ENCODE measurements at regions not wholly inside any gene's neighbourhood (a gene's known extent, or its start where the extent isn't known, plus 50 kb on each side); places are given as distances from the start of the nearest gene placed in this dataset.
"Not testable (repeated sequence)": the region's sequence is repeated elsewhere in the genome, so short reads cannot be mapped to it uniquely, and the experiment has no call there.

DNA sequence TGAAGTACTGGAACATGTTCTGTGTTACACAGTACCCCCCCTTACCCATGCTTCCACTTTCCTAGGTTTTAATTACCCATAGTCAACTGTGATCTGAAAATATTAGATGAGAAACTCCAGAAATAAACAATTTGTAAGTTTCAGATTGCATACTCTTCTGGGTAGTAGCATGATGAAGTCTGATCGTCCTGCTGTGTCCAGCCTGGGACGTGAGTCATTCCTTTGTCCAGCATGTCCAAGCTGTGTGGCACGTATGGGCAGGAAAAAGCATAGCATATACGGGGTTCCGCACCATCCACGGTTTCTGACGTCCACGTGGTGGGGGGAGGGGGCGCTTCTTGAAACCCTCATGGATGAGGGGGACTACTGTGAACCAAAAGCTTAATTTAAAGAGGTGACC lies 70.7 kb upstream of the CRYM start:
- not testable (repeated sequence) for H4K20me1 ChIP-seq (ENCODE audit: insufficient read depth); H3K4me3 ChIP-seq (ENCODE audit: low read length); H3K27ac ChIP-seq (ENCODE audit: low read length); H3K9me2 ChIP-seq (ENCODE audit: insufficient read depth, low read length); H3K79me2 ChIP-seq (replicated peaks; ENCODE audit: insufficient read depth, low read length); H3K9me3 ChIP-seq (ENCODE audit: low read length); H2AFZ ChIP-seq (ENCODE audit: low read depth, low read length); H3K4me2 ChIP-seq (ENCODE audit: low read length); H3K27me3 ChIP-seq (ENCODE audit: insufficient read depth, low read depth, low read length); H3K36me3 ChIP-seq (ENCODE audit: insufficient read depth, low read length); H3K9ac ChIP-seq (ENCODE audit: low read length); H3F3A ChIP-seq (ENCODE audit: insufficient read depth, low read length, poor library complexity, severe bottlenecking)

DNA sequence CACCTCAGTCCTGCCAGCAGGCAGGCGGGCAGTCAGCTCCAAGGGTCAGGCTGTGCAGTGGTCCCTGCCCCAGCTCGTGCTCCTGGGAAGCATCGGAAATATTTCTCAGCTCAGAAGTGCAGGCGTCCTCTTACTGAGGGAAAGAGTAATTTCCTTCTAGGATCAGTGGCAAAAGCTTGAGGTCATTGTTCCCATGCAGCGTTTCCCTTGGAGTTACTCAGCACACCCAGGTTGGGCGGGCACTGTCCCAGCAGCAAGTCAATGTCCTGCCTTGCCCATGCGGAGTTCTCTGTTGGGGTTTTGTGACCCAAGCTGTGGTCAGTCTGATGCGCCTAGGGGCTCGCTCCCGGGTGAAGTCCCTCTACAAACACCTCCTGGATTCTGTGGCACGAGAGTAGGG lies 69.4 kb upstream of the CRYM start:
- not testable (repeated sequence) for H3K79me2 ChIP-seq (replicated peaks; ENCODE audit: insufficient read depth, low read length)

DNA sequence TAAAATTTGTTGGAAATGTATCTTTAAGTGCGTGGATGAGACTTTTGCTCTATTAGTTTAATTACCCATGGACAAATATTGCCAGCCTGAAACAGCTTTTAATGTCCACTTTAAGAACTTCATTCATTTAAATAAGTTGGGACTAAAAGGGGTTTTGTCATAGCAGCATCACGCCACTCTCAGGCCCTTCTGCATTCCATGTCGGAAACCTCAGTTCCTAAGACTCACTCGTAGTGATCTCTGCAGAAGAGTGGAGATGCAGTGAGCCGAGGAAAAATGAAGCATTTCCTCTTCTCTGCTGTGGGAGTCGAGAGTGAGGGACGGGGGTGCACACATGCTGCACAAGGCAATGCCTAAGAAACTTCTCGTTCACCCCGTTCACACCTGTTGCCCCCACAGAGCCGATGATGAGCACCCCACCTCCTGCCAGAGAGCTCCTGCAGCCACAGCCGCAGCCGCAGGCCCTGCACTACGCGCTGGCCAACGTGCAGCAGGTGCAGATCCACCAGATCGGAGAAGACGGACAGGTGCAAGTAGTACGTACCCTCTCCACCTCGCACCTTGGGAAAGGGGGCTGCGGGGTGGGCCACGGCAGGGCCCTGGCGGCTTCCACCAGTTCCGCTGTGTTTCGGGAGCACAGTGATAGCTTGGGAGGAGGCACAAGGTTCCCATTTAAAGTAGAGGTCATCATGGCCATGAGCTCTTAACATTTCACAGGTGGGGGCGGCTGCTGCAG lies 68.8 kb upstream of the CRYM start:
- H3F3A ChIP-seq (ENCODE audit: insufficient read depth, low read length, poor library complexity, severe bottlenecking); H3K79me2 ChIP-seq (replicated peaks; ENCODE audit: insufficient read depth, low read length); H3K27ac ChIP-seq (ENCODE audit: low read length); H3K9me2 ChIP-seq (ENCODE audit: insufficient read depth, low read length); H3K9me3 ChIP-seq (ENCODE audit: low read length); H4K20me1 ChIP-seq (ENCODE audit: insufficient read depth); H2AFZ ChIP-seq (ENCODE audit: low read depth, low read length); H3K4me2 ChIP-seq (ENCODE audit: low read length); H3K4me3 ChIP-seq (ENCODE audit: low read length); H3K9ac ChIP-seq (ENCODE audit: low read length); H3K27me3 ChIP-seq (ENCODE audit: insufficient read depth, low read depth, low read length); H3K36me3 ChIP-seq (ENCODE audit: insufficient read depth, low read length): not testable (repeated sequence)

More for the DNA sequence above, 69.4 kb upstream of the CRYM start:
- H3K4me2 ChIP-seq (ENCODE audit: low read length); H3F3A ChIP-seq (ENCODE audit: insufficient read depth, low read length, poor library complexity, severe bottlenecking); H3K36me3 ChIP-seq (ENCODE audit: insufficient read depth, low read length); H3K27ac ChIP-seq (ENCODE audit: low read length); H3K27me3 ChIP-seq (ENCODE audit: insufficient read depth, low read depth, low read length); H3K9me2 ChIP-seq (ENCODE audit: insufficient read depth, low read length); H3K4me3 ChIP-seq (ENCODE audit: low read length); H3K9ac ChIP-seq (ENCODE audit: low read length); H2AFZ ChIP-seq (ENCODE audit: low read depth, low read length); H4K20me1 ChIP-seq (ENCODE audit: insufficient read depth); H3K9me3 ChIP-seq (ENCODE audit: low read length): not testable (repeated sequence)

DNA sequence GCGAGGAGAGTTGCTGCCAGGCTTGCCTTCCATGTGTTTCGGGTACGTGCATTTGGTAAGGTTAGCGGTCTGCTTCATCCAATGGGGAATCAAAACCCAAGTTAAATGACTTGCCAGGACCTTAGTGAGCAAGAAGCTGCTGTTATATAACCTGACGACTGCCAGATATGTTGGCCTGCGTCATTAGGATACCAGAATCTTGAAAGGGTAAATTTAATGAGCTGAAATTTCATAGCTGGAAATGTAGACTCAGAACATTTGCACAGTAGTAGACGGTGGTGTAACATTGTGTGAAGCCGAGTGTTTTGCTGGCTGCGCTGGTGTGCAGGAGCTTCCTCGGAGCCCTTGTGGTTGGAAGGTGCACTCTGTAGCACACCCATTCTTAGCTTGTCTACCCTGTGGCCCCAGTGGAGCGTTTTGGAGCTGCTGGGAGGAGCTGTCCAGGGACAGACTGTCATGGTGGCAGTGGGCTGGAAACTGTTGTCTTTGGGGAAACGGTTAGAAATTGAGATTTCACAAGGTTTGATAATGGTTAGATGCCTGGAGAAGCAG lies 66.3 kb upstream of the CRYM start:
- not testable (repeated sequence) for H3K4me3 ChIP-seq (ENCODE audit: low read length); H4K20me1 ChIP-seq (ENCODE audit: insufficient read depth); H3K9me3 ChIP-seq (ENCODE audit: low read length)

DNA sequence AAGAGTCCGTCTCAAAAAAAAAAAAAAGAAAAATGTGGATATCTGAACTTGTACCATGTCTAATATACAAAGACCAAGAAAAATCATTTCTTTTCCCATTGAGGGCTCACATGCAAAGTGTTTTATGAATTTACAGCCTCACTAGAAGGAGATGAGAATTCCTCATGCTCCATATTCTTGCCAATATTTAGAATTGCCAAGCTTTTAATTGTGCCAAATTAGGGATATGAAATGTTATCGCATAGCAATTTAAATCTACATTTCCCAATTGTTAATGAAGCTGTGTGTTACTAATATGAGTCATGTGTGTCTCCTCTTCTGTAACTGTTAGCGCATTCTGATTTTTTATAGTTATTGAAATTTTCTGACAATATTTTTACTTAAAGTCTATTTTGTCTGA lies 63.0 kb upstream of the CRYM start:
- H3K9me2 ChIP-seq (ENCODE audit: insufficient read depth, low read length) = no peaks in the 10 kb centered on the region
- no peak overlapping the region for H2AFZ ChIP-seq (ENCODE audit: low read depth, low read length)
- H3K79me2 ChIP-seq (replicated peaks; ENCODE audit: insufficient read depth, low read length) = no peaks in the 10 kb centered on the region
- H3K4me3 ChIP-seq (ENCODE audit: low read length) = no peak overlapping the region
- H4K20me1 ChIP-seq (ENCODE audit: insufficient read depth) = no peaks in the 10 kb centered on the region
- TF ChIP-seq EZH2 (IDR thresholded peaks at IDR 0.05; ENCODE audit: borderline replicate concordance, insufficient read depth, low read length, poor library complexity, severe bottlenecking) (no peak), RAD21 (conservative IDR thresholded peaks at IDR 0.05) (no peak), TAF1 (IDR thresholded peaks at IDR 0.05; ENCODE audit: low read depth) (no peak), SMC3 (conservative IDR thresholded peaks at IDR 0.05; ENCODE audit: poor library complexity) (no peak), EP300 (conservative IDR thresholded peaks at IDR 0.05; ENCODE audit: poor library complexity, severe bottlenecking) (no peak), POLR2AphosphoS5 (IDR thresholded peaks at IDR 0.05) (no peak), MXI1 (conservative IDR thresholded peaks at IDR 0.05; ENCODE audit: poor library complexity, severe bottlenecking) (no peak)
- TF ChIP-seq, protein P1, sequence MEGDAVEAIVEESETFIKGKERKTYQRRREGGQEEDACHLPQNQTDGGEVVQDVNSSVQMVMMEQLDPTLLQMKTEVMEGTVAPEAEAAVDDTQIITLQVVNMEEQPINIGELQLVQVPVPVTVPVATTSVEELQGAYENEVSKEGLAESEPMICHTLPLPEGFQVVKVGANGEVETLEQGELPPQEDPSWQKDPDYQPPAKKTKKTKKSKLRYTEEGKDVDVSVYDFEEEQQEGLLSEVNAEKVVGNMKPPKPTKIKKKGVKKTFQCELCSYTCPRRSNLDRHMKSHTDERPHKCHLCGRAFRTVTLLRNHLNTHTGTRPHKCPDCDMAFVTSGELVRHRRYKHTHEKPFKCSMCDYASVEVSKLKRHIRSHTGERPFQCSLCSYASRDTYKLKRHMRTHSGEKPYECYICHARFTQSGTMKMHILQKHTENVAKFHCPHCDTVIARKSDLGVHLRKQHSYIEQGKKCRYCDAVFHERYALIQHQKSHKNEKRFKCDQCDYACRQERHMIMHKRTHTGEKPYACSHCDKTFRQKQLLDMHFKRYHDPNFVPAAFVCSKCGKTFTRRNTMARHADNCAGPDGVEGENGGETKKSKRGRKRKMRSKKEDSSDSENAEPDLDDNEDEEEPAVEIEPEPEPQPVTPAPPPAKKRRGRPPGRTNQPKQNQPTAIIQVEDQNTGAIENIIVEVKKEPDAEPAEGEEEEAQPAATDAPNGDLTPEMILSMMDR (IDR thresholded peaks at IDR 0.05; ENCODE audit: poor library complexity, severe bottlenecking) = no peak
- TF ChIP-seq, protein P2, sequence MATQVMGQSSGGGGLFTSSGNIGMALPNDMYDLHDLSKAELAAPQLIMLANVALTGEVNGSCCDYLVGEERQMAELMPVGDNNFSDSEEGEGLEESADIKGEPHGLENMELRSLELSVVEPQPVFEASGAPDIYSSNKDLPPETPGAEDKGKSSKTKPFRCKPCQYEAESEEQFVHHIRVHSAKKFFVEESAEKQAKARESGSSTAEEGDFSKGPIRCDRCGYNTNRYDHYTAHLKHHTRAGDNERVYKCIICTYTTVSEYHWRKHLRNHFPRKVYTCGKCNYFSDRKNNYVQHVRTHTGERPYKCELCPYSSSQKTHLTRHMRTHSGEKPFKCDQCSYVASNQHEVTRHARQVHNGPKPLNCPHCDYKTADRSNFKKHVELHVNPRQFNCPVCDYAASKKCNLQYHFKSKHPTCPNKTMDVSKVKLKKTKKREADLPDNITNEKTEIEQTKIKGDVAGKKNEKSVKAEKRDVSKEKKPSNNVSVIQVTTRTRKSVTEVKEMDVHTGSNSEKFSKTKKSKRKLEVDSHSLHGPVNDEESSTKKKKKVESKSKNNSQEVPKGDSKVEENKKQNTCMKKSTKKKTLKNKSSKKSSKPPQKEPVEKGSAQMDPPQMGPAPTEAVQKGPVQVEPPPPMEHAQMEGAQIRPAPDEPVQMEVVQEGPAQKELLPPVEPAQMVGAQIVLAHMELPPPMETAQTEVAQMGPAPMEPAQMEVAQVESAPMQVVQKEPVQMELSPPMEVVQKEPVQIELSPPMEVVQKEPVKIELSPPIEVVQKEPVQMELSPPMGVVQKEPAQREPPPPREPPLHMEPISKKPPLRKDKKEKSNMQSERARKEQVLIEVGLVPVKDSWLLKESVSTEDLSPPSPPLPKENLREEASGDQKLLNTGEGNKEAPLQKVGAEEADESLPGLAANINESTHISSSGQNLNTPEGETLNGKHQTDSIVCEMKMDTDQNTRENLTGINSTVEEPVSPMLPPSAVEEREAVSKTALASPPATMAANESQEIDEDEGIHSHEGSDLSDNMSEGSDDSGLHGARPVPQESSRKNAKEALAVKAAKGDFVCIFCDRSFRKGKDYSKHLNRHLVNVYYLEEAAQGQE (IDR thresholded peaks at IDR 0.05; ENCODE audit: borderline replicate concordance) = no peak
- H3K27ac ChIP-seq (ENCODE audit: low read length) = no peak overlapping the region
- H3K27me3 ChIP-seq (ENCODE audit: insufficient read depth, low read depth, low read length) = no peaks in the 10 kb centered on the region
- no peak overlapping the region for H3K4me2 ChIP-seq (ENCODE audit: low read length)
- H3K9me3 ChIP-seq (ENCODE audit: low read length) = no peaks in the 10 kb centered on the region
- no peaks in the 10 kb centered on the region for H3F3A ChIP-seq (ENCODE audit: insufficient read depth, low read length, poor library complexity, severe bottlenecking)
- no peak overlapping the region for H3K9ac ChIP-seq (ENCODE audit: low read length)
- H3K36me3 ChIP-seq (ENCODE audit: insufficient read depth, low read length) = no peaks in the 10 kb centered on the region

More for the DNA sequence above, 66.3 kb upstream of the CRYM start:
- not testable (repeated sequence) for H3K9ac ChIP-seq (ENCODE audit: low read length); H3K27ac ChIP-seq (ENCODE audit: low read length); H3K27me3 ChIP-seq (ENCODE audit: insufficient read depth, low read depth, low read length); H3K79me2 ChIP-seq (replicated peaks; ENCODE audit: insufficient read depth, low read length); H2AFZ ChIP-seq (ENCODE audit: low read depth, low read length); H3F3A ChIP-seq (ENCODE audit: insufficient read depth, low read length, poor library complexity, severe bottlenecking); H3K9me2 ChIP-seq (ENCODE audit: insufficient read depth, low read length); H3K4me2 ChIP-seq (ENCODE audit: low read length); H3K36me3 ChIP-seq (ENCODE audit: insufficient read depth, low read length)
